Hepatocyte (in vitro differentiated cells): ENCODE measurements at regions not wholly inside any gene's neighbourhood (a gene's known extent, or its start where the extent isn't known, plus 50 kb on each side); places are given as distances from the start of the nearest gene placed in this dataset.
"Not testable (repeated sequence)": the region's sequence is repeated elsewhere in the genome, so short reads cannot be mapped to it uniquely, and the experiment has no call there.

ENCODE experiments used
- DNase-seq: peaks from one replicate; pipeline ENCODE4 v3.0.0-alpha.2; 2016; ENCODE audit warnings: low spot score
- H2AFZ ChIP-seq: fragments of 200-600 bp; sonication (generic); 2 replicates; pipeline ENCODE4 v1.6.0; 2016; ENCODE audit warnings: antibody characterized with exemption, mild to moderate bottlenecking
- H3K27ac ChIP-seq: fragments of 200-600 bp; sonication (generic); 2 replicates; pipeline ENCODE4 v1.5.1; 2016; ENCODE audit warnings: mild to moderate bottlenecking
- H3K27me3 ChIP-seq: fragments of 200-600 bp; sonication (generic); 2 replicates; pipeline ENCODE4 v1.6.1; 2016
- H3K36me3 ChIP-seq: fragments of 200-600 bp; sonication (generic); replicated peaks from 2 replicates; pipeline ENCODE4 v1.5.1; 2016; ENCODE audit warnings: low read depth; ENCODE audit not compliant: insufficient read depth
- H3K4me1 ChIP-seq: fragments of 200-600 bp; sonication (generic); 2 replicates; pipeline ENCODE4 v1.5.1; 2016; ENCODE audit warnings: mild to moderate bottlenecking, moderate library complexity; ENCODE audit not compliant: insufficient read depth
- H3K4me2 ChIP-seq: fragments of 200-600 bp; sonication (generic); 2 replicates; pipeline ENCODE4 v1.6.0; 2016
- H3K4me3 ChIP-seq: fragments of 200-600 bp; sonication (generic); 2 replicates; pipeline ENCODE4 v1.5.1; 2016; ENCODE audit warnings: mild to moderate bottlenecking
- H3K79me2 ChIP-seq: fragments of 200-600 bp; sonication (generic); 2 replicates; pipeline ENCODE4 v1.6.0; 2017; ENCODE audit warnings: mild to moderate bottlenecking
- H3K9me2 ChIP-seq: fragments of 200-600 bp; sonication (generic); replicated peaks from 2 replicates; pipeline ENCODE4 v1.6.0; 2017; ENCODE audit warnings: mild to moderate bottlenecking; ENCODE audit not compliant: insufficient read depth
- H3K9me3 ChIP-seq: fragments of 200-600 bp; sonication (generic); 2 replicates; pipeline ENCODE4 v1.5.1; 2016; ENCODE audit warnings: low read depth, mild to moderate bottlenecking
- H4K20me1 ChIP-seq: fragments of 200-600 bp; sonication (generic); 2 replicates; pipeline ENCODE4 v1.6.0; 2016; ENCODE audit warnings: mild to moderate bottlenecking; ENCODE audit not compliant: insufficient read depth, poor library complexity, severe bottlenecking
- EZH2 ChIP-seq: fragments of 200-600 bp; sonication (generic); IDR thresholded peaks from 2 replicates; pipeline ENCODE4 v1.6.1; 2016; ENCODE audit warnings: antibody characterized with exemption, mild to moderate bottlenecking, borderline replicate concordance
- EZH2phosphoT487 ChIP-seq: fragments of 200-600 bp; sonication (generic); IDR thresholded peaks from one replicate; pipeline ENCODE4 v1.6.1; 2018; ENCODE audit warnings: antibody characterized with exemption, mild to moderate bottlenecking, low read depth, moderate library complexity; ENCODE audit not compliant: unreplicated experiment, severe bottlenecking
- WGBS: methylation state at CpG from one replicate; pipeline ENCODE4 v1.1.6; 2016; ENCODE audit warnings: low lambda C conversion rate; ENCODE audit errors: missing lambda C conversion rate; 5-methylcytosine and 5-hydroxymethylcytosine counted together
- TF ChIP-seq, protein P1 (sequence below): fragments of 200-600 bp; sonication (generic); IDR thresholded peaks from 2 replicates; pipeline ENCODE4 v1.5.1; 2016; ENCODE audit warnings: antibody characterized with exemption, mild to moderate bottlenecking; ENCODE audit not compliant: poor library complexity

GRCh38 chr11:42422090-42422489 lies 889.7 kb upstream of the API5 start:
- TF ChIP-seq, protein P1, sequence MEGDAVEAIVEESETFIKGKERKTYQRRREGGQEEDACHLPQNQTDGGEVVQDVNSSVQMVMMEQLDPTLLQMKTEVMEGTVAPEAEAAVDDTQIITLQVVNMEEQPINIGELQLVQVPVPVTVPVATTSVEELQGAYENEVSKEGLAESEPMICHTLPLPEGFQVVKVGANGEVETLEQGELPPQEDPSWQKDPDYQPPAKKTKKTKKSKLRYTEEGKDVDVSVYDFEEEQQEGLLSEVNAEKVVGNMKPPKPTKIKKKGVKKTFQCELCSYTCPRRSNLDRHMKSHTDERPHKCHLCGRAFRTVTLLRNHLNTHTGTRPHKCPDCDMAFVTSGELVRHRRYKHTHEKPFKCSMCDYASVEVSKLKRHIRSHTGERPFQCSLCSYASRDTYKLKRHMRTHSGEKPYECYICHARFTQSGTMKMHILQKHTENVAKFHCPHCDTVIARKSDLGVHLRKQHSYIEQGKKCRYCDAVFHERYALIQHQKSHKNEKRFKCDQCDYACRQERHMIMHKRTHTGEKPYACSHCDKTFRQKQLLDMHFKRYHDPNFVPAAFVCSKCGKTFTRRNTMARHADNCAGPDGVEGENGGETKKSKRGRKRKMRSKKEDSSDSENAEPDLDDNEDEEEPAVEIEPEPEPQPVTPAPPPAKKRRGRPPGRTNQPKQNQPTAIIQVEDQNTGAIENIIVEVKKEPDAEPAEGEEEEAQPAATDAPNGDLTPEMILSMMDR, result no peak
- TF ChIP-seq EZH2 (no peak), EZH2phosphoT487 (no peak)
- Histone ChIP-seq H3K4me2 (no peak overlapping the region), H3K36me3 (no peaks in the 10 kb centered on the region), H2AFZ (no peak overlapping the region), H3K79me2 (no peaks in the 10 kb centered on the region), H3K9me3 (no peaks in the 10 kb centered on the region), H3K27ac (no peak overlapping the region), H3K4me3 (no peak overlapping the region), H3K27me3 (no peaks in the 10 kb centered on the region), H4K20me1 (no peaks in the 10 kb centered on the region), H3K9me2 (no peaks in the 10 kb centered on the region), H3K4me1 (no peaks in the 10 kb centered on the region)
- DNase-seq, result no peak
- WGBS, result 93% methylated on average over 1 of the region's 1 CpG

GRCh38 chr11:42434911-42435310 lies 876.9 kb upstream of the API5 start:
- not testable (repeated sequence) for H4K20me1 ChIP-seq, H3K4me3 ChIP-seq, H3K4me1 ChIP-seq, DNase-seq, H2AFZ ChIP-seq, H3K9me2 ChIP-seq, H3K4me2 ChIP-seq, H3K27ac ChIP-seq, H3K9me3 ChIP-seq, H3K27me3 ChIP-seq, H3K36me3 ChIP-seq, H3K79me2 ChIP-seq
- WGBS, result 94% methylated on average over 21 of the region's 25 CpGs

- H2AFZ ChIP-seq, result no peak overlapping the region
- 65% methylated on average over 4 of the region's 4 CpGs for WGBS
- no peaks in the 10 kb centered on the region for H3K9me2 ChIP-seq
- no peaks in the 10 kb centered on the region for H3K9me3 ChIP-seq
- no peak for TF ChIP-seq EZH2
- TF ChIP-seq, protein P1, result no peak
- no peak for TF ChIP-seq EZH2phosphoT487
- no peaks in the 10 kb centered on the region for H3K4me1 ChIP-seq
- no peak overlapping the region for H3K4me2 ChIP-seq
- no peaks in the 10 kb centered on the region for H4K20me1 ChIP-seq
- no peak overlapping the region for H3K27ac ChIP-seq
- H3K27me3 ChIP-seq, result no peaks in the 10 kb centered on the region
- DNase-seq, result no peak
- H3K79me2 ChIP-seq, result no peaks in the 10 kb centered on the region
- no peak overlapping the region for H3K4me3 ChIP-seq
- H3K36me3 ChIP-seq, result no peaks in the 10 kb centered on the region
Measured at GRCh38 chr11:42444406-42444805, 867.4 kb upstream of the API5 start.

DNA sequence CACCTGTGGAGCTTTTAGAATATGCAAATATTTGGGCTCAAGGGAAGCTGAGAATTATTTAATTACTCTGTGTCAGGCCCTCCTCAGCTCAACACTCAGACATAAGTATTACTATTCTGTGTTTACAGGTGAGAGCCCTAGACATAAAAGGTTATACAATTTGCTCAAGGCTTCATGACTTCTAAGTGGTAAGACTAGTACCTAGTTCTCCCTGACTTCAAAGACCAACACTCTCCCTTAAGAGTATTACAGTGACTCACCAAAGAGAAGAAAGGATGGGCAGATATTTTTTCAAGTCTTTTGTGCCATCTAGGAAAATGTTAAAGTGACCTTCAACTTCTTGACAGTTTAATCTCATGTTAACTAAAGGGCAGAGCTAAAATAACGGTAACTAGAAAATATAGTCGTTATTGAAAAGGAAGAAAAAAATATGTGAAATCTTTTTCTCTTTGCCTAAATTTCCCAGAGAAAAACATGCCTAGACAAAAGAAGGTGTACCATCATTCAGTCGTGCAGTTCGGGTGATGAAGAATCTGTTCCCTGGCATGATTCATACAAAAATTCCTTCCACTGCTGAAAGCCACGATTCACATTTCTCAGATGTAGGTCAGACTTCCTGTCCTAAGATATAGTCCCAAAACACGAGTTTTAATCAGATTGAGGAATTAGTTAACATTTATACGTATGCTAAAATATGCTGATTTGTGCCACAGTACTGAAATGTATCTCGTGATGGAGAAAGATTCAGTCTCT lies 849.1 kb upstream of the API5 start:
- TF ChIP-seq EZH2phosphoT487, result no peak
- TF ChIP-seq EZH2, result no peak
- TF ChIP-seq, protein P1, result no peak
- H3K9me2 ChIP-seq, result no peaks in the 10 kb centered on the region

More for the DNA sequence above, 849.1 kb upstream of the API5 start:
- no peak overlapping the region for H3K4me3 ChIP-seq
- DNase-seq, result no peak
- H3K79me2 ChIP-seq, result no peaks in the 10 kb centered on the region
- H3K36me3 ChIP-seq, result no peaks in the 10 kb centered on the region
- no peak overlapping the region for H2AFZ ChIP-seq
- no peaks in the 10 kb centered on the region for H3K9me3 ChIP-seq
- no peaks in the 10 kb centered on the region for H3K27me3 ChIP-seq
- H3K27ac ChIP-seq, result no peak overlapping the region
- WGBS, result 84% methylated on average over 8 of the region's 8 CpGs
- H3K4me1 ChIP-seq, result no peaks in the 10 kb centered on the region
- no peaks in the 10 kb centered on the region for H4K20me1 ChIP-seq
- no peak overlapping the region for H3K4me2 ChIP-seq
